Naive thymus-derived CD4-positive, alpha-beta T cell (primary cell): ENCODE measurements at regions not wholly inside any gene's neighbourhood (a gene's known extent, or its start where the extent isn't known, plus 50 kb on each side); places are given as distances from the start of the nearest gene placed in this dataset.
A peak's percentile ranks its signal among the peaks of the same experiment; 100 is the strongest.

Experiments used
- ATAC-seq: fragments of 150-1000 bp; cut with Tn5 transposase; 2 replicates; pipeline ENCODE4 v1.10.0; 2021; ENCODE audit warnings: mild to moderate bottlenecking, moderate library complexity
- CTCF ChIA-PET: fragments of 350-600 bp; sonication (Branson Sonifier 250); formaldehyde crosslinking; loops from one replicate; lab custom pipeline; 2021; ENCODE audit warnings: antibody characterized with exemption; lab: Charles Lee
- POLR2A ChIA-PET: fragments of 350-600 bp; sonication (Branson Sonifier 250); formaldehyde crosslinking; loops from one replicate; lab custom pipeline; 2021; ENCODE audit warnings: antibody characterized with exemption, inconsistent platforms; lab: Charles Lee
- DNase-seq, 9 donors: peaks; one replicate each; pipeline versions ENCODE4 v3.0.0 to v3.0.0-alpha.2; 2020 to 2022; ENCODE audit warnings: mixed read lengths in 1 of 9
- H3K27ac ChIP-seq: one replicate; pipeline ENCODE4 v1.7.0; 2013; ENCODE audit warnings: mild to moderate bottlenecking, low read depth, low read length, moderate library complexity
- H3K27me3 ChIP-seq, 2 donors: one replicate each; pipeline ENCODE4 v1.7.0; 2013; ENCODE audit warnings: low read length in 2 of 2, mild to moderate bottlenecking in 2 of 2, moderate library complexity in 2 of 2; ENCODE audit not compliant: control insufficient read depth in 2 of 2, insufficient read depth in 2 of 2
- H3K36me3 ChIP-seq, 3 experiments: 1 replicate in 2 of 3; 2 replicates in 1 of 3; pipeline ENCODE4 v1.7.0; 2013; ENCODE audit warnings: low read length in 3 of 3, mild to moderate bottlenecking in 3 of 3, moderate library complexity in 1 of 3; ENCODE audit not compliant: insufficient read depth in 3 of 3, control insufficient read depth in 2 of 3
- H3K4me1 ChIP-seq, 2 donors: one replicate each; pipeline ENCODE4 v1.7.0; 2013; ENCODE audit warnings: low read length in 2 of 2, mild to moderate bottlenecking in 2 of 2, moderate library complexity in 1 of 2; ENCODE audit not compliant: control insufficient read depth in 2 of 2, insufficient read depth in 2 of 2
- H3K4me3 ChIP-seq: 2 replicates; pipeline ENCODE4 v1.7.0; 2013; ENCODE audit warnings: mild to moderate bottlenecking, low read length
- H3K9me3 ChIP-seq, 3 experiments: 1 replicate in 2 of 3; 2 replicates in 1 of 3; pipeline ENCODE4 v1.7.0; 2013; ENCODE audit warnings: low read length in 3 of 3; ENCODE audit not compliant: control insufficient read depth in 2 of 3
- H3K27ac Mint-ChIP-seq, 9 donors: one replicate each; pipeline ENCODE4 v1.8.0; 2020 to 2022; ENCODE audit warnings: mixed read lengths in 9 of 9, mild to moderate bottlenecking in 8 of 9, moderate library complexity in 5 of 9, inconsistent platforms in 2 of 9
- H3K27me3 Mint-ChIP-seq, 5 donors: one replicate each; pipeline ENCODE4 v1.8.0; 2021 to 2022; ENCODE audit warnings: mixed read lengths in 5 of 5, mild to moderate bottlenecking in 1 of 5
- H3K36me3 Mint-ChIP-seq, 5 donors: one replicate each; pipeline ENCODE4 v1.8.0; 2020 to 2022; ENCODE audit warnings: mixed read lengths in 5 of 5, mild to moderate bottlenecking in 3 of 5, inconsistent platforms in 1 of 5
- H3K4me1 Mint-ChIP-seq, 7 donors: one replicate each; pipeline ENCODE4 v1.8.0; 2020 to 2022; ENCODE audit warnings: mixed read lengths in 7 of 7, mild to moderate bottlenecking in 3 of 7, inconsistent platforms in 1 of 7
- H3K4me3 Mint-ChIP-seq, 10 donors: one replicate each; pipeline ENCODE4 v1.8.0; 2020 to 2022; ENCODE audit warnings: mild to moderate bottlenecking in 10 of 10, mixed read lengths in 10 of 10, moderate library complexity in 6 of 10, inconsistent platforms in 2 of 10
- H3K9me3 Mint-ChIP-seq, 11 donors: one replicate each; pipeline ENCODE4 v1.8.0; 2020 to 2022; ENCODE audit warnings: mixed read lengths in 11 of 11, mild to moderate bottlenecking in 4 of 11, inconsistent platforms in 1 of 11, moderate library complexity in 1 of 11
- intact Hi-C, 2 donors: fragments of 100-400 bp; cut with micrococcal nuclease; formaldehyde crosslinking; loops; one replicate each; pipeline ENCODE4 v1.15.1; 2023

DNA sequence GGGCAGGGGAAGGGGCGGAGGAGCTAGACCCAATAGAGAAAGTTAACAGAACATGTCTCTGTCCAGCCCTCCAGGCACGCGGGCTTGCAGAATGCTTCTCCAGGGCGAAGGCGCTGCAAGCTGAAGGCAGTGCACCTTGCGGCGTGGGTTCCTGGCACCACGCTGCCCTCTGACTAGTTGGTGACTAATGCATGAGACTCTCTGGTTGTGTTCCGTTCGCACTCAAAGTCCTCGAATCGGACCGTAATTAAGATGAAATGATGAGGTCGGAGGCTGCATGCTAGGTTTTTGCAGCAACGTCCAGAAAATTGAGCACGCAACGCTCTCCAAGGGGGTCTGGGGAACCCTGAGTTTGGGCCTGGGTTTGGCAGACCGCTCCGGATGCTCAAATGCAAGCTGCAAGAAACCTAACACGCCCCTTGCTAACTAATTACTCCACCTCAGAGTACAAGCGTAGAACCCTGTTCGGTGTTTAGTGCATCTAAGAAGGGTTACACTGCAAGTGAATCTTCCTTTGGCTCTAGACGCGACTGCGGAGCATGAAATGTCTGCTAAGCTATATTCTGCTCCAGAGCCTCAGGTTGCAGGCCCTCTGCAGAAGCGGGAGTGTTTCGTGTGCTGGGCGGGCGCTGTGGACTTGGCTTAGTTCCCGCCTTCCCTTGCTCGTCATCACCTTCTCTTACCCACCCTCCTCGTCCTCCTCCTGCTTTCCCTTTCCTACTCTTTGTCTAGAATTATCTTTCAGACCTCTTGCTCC lies 57.1 kb upstream of the NKAP start:
- Mint-ChIP-seq H3K4me1 (peaks cover 0 to 18% (median 9%) of the 10 kb centered on the region in 7 donors), H3K9me3 (peaks cover 0 to 4% (median 0%) of the 10 kb centered on the region in 11 donors), H3K4me3 (peak overlapping the region; percentile 14 to 86 (median 67)), H3K27me3 (peaks cover 32 to 73% (median 52%) of the 10 kb centered on the region in 5 donors), H3K36me3 (no peaks in the 10 kb centered on the region), H3K27ac (peak overlapping the region in 1 of 9 donors; percentile 59)
- Histone ChIP-seq H3K9me3 (no peaks in the 10 kb centered on the region), H3K27ac (no peak overlapping the region), H3K36me3 (no peaks in the 10 kb centered on the region), H3K27me3 (peaks cover 0 to 5% of the 10 kb centered on the region in 2 donors), H3K4me3 (no peak overlapping the region), H3K4me1 (no peaks in the 10 kb centered on the region)
- DNase-seq (no peak), ATAC-seq (no peak)
- intact Hi-C loops: no loop called here
- POLR2A ChIA-PET: no interaction called here
- CTCF ChIA-PET: no interaction called here

DNA sequence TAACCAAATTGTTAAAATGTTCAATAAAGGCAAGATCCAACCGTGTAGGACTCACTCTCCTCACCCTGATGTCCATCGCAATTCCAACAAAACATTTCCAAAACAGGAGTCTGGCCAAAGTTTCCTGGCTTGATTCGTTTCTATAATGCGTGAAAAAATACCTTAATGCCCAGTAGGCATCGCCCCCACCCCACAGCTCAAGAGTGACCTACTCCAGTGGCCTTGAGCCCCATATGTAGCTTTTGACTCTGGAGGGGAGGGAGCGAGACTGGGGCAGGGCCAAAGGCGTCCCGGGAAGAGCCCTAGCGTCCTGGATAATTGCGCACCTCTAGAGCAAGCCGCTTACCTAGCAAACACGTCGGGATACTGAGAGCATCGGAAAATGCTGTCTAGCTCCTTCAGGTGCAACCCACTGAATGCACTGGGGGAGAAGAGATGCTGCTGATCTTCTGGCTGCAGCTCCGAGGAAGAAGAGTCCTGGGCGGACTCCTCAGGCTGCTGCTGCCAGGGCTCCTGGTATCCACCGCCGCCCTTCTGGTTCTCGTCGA lies 55.6 kb upstream of the NKAP start:
- Histone ChIP-seq H3K9me3 (no peaks in the 10 kb centered on the region), H3K4me3 (no peak overlapping the region), H3K27me3 (peaks cover 0 to 5% of the 10 kb centered on the region in 2 donors), H3K27ac (no peak overlapping the region), H3K36me3 (no peaks in the 10 kb centered on the region), H3K4me1 (no peaks in the 10 kb centered on the region)
- Mint-ChIP-seq H3K36me3 (no peaks in the 10 kb centered on the region), H3K27ac (no peak overlapping the region), H3K4me3 (peak overlapping the region in 6 of 10 donors; percentile 9 to 43 (median 26)), H3K27me3 (peaks cover 45 to 81% (median 63%) of the 10 kb centered on the region in 5 donors), H3K4me1 (peaks cover 0 to 18% (median 9%) of the 10 kb centered on the region in 7 donors), H3K9me3 (peaks cover 0 to 4% (median 0%) of the 10 kb centered on the region in 11 donors)
- ChIA-PET POLR2A (no interaction called here), CTCF (no interaction called here)
- ATAC-seq (no peak), DNase-seq (no peak)
- intact Hi-C loops: no loop called here

DNA sequence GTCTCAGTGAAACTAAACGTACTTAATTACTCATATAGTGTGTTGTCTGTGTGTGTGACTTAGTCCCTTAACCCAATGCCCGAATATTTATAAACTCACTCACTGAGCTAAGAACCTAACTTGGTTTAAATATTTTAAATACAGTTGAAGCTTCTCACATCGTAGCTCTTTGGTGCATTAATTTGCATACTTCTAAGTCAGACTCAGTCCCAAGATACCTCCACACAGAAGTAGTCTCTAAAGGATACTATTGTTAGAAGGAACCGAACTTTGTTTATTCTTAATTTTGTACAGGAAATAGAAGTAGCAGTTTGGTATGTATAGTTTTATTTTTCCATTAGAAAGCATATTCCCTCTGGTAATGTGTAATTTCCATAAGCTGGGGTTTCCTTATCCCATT lies 54.0 kb upstream of the NKAP start:
- no peaks in the 10 kb centered on the region for H3K36me3 Mint-ChIP-seq
- ATAC-seq (no peak), DNase-seq (no peak)
- peaks cover 0 to 18% (median 9%) of the 10 kb centered on the region in 7 donors for H3K4me1 Mint-ChIP-seq
- no peak overlapping the region for H3K4me3 Mint-ChIP-seq
- no peak overlapping the region for H3K27ac ChIP-seq
- no peak overlapping the region for H3K4me3 ChIP-seq
- H3K4me1 ChIP-seq: no peaks in the 10 kb centered on the region
- peaks cover 0 to 4% (median 0%) of the 10 kb centered on the region in 11 donors for H3K9me3 Mint-ChIP-seq
- H3K36me3 ChIP-seq: no peaks in the 10 kb centered on the region
- no peak overlapping the region for H3K27ac Mint-ChIP-seq
- ChIA-PET POLR2A (interaction anchor here (0.5 to 0.6 kb wide), 2 partner anchors 11 to 300 kb away, joined by 3 read pairs; no protein-coding TSS in a partner anchor), CTCF (no interaction called here)
- peaks cover 0 to 8% of the 10 kb centered on the region in 2 donors for H3K27me3 ChIP-seq
- peaks cover 51 to 90% (median 71%) of the 10 kb centered on the region in 5 donors for H3K27me3 Mint-ChIP-seq
- no peaks in the 10 kb centered on the region for H3K9me3 ChIP-seq
- intact Hi-C loops: no loop called here

DNA sequence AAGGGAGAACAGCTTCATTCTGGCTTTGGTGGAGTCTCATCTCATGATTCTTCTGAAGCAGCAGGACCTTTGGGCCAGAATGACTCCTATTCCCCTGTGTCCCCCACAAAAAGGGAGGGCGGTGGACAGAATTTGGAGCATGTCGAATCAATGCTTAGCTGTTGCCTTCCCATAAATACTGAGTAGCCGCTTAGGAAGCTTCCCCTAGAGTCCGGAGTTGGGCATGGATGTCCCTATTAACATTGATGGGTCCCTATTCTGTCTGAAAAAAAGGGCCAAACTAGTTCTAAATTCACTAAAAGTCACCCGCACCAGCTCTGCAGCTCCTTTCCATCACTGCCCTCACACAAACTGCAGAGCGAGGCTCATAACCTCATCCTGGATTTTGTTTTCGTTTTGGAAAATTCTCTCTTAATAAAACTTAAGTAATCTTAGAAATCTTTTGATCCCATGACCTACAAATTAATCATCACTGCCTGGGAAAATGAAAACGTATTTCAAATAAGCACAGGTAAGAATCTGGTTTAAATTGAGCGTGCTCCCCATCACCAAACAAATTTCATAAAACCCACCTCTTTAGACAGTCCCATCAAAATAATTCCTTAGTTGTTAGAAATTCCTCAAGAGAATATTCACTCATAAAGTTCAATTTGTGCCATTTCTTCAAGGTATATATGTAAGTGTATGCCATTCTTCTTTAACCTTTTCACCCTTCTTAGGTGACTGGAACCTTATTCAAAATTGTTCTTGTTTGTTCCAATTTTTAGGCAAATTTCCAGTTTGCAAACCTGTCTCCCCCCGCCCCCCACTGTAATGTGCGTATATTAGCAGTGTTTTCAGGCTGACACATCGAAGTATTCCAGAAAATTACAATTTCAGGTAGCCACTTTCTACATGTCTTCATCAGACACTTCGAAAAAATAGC lies 53.3 kb upstream of the NKAP start:
- H3K27ac Mint-ChIP-seq: no peak overlapping the region
- H3K27me3 Mint-ChIP-seq: peaks cover 50 to 92% (median 72%) of the 10 kb centered on the region in 5 donors
- Histone ChIP-seq H3K9me3 (no peaks in the 10 kb centered on the region), H3K4me1 (no peaks in the 10 kb centered on the region), H3K27me3 (peaks cover 0 to 8% of the 10 kb centered on the region in 2 donors), H3K27ac (no peak overlapping the region), H3K4me3 (no peak overlapping the region), H3K36me3 (no peaks in the 10 kb centered on the region)
- CTCF ChIA-PET: no interaction called here
- H3K4me3 Mint-ChIP-seq: no peak overlapping the region
- DNase-seq (no peak), ATAC-seq (no peak)
- intact Hi-C loops: no loop called here
- H3K9me3 Mint-ChIP-seq: peaks cover 0 to 4% (median 0%) of the 10 kb centered on the region in 11 donors
- no peaks in the 10 kb centered on the region for H3K36me3 Mint-ChIP-seq
- POLR2A ChIA-PET: interaction anchor here (0.5 kb wide), 1 partner anchor 301 kb away, joined by 3 read pairs; no protein-coding TSS in a partner anchor
- H3K4me1 Mint-ChIP-seq: peaks cover 0 to 19% (median 9%) of the 10 kb centered on the region in 7 donors

DNA sequence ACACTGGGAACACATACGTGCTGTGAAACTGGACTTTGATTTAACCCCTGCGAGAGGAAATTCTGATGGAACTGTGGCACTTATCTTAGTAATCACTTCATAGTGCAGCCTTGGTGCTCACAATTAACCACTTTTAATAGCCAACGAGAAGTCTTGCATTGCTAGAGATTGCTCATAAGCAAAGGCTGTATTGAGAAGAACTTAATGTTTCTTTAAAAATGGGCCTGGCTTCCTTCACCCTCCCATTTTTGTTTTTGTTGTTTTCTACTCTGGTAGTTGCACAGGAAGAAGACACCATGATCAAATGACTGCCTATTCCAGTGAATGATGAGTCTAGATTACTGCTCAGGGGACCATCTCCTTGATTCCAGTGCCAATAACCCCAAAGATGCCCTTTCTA lies 52.5 kb upstream of the NKAP start:
- Mint-ChIP-seq H3K9me3 (peaks cover 0 to 4% (median 0%) of the 10 kb centered on the region in 11 donors), H3K27ac (no peak overlapping the region), H3K27me3 (peaks cover 57 to 92% (median 74%) of the 10 kb centered on the region in 5 donors), H3K4me3 (no peak overlapping the region), H3K36me3 (no peaks in the 10 kb centered on the region), H3K4me1 (peaks cover 0 to 19% (median 14%) of the 10 kb centered on the region in 7 donors)
- Histone ChIP-seq H3K27ac (no peak overlapping the region), H3K4me1 (peaks cover 0 to 4% of the 10 kb centered on the region in 2 donors), H3K4me3 (no peak overlapping the region), H3K36me3 (no peaks in the 10 kb centered on the region), H3K9me3 (no peaks in the 10 kb centered on the region), H3K27me3 (peaks cover 0 to 10% of the 10 kb centered on the region in 2 donors)
- POLR2A ChIA-PET: no interaction called here
- DNase-seq: no peak
- CTCF ChIA-PET: no interaction called here
- no peak for ATAC-seq
- intact Hi-C loops: no loop called here
